ENCODE measurements at regions not wholly inside any gene's neighbourhood (a gene's known extent, or its start where the extent isn't known, plus 50 kb on each side); places are given as distances from the start of the nearest gene placed in this dataset.

GRCh38 chr10:28378986-28379585 lies 76.2 kb upstream of the MPP7 start:
- Mint-ChIP-seq H3K4me3 (no peak overlapping the region), H3K4me1 (peaks cover 14 to 21% (median 15%) of the 10 kb centered on the region in 4 donors), H3K27ac (peak overlapping the region in 3 of 7 donors; percentile 0 to 70 (median 43)), H3K9me3 (no peaks in the 10 kb centered on the region), H3K27me3 (peaks cover 0 to 2% of the 10 kb centered on the region in 2 donors), H3K36me3 (no peaks in the 10 kb centered on the region)
- Histone ChIP-seq H3K36me3 (ENCODE audit: insufficient read depth, low read length) (no peaks in the 10 kb centered on the region), H3K4me1 (ENCODE audit: insufficient read depth, low read length) (peaks cover 17% of the 10 kb centered on the region), H3K4me3 (ENCODE audit: low read length in 2 of 2) (no peak overlapping the region), H3K27me3 (ENCODE audit: insufficient read depth, low read length) (no peaks in the 10 kb centered on the region), H3K9me3 (ENCODE audit: control insufficient read depth in 1 of 2, low read length in 2 of 2) (no peaks in the 10 kb centered on the region), H3K27ac (ENCODE audit: low read depth, low read length) (no peak overlapping the region)
- DNase-seq = no peak
- intact Hi-C loops (cut with micrococcal nuclease) = no loop called here
- ChIA-PET POLR2A (ENCODE audit: partially characterized antibody) (interaction anchor here (0.6 to 5.6 kb wide), 6 partner anchors 12 to 232 kb away, joined by 3 to 130 read pairs (median 22); partner anchors contain the start of gene MPP7), CTCF (ENCODE audit: partially characterized antibody) (interaction anchor here (0.9 to 9.5 kb wide), 14 partner anchors 13 to 639 kb away, joined by 3 to 312 read pairs (median 20); partner anchors contain the start of gene MPP7)

GRCh38 chr10:28381466-28381865 lies 78.6 kb upstream of the MPP7 start:
- peaks cover 15 to 25% (median 18%) of the 10 kb centered on the region in 4 donors for H3K4me1 Mint-ChIP-seq

GRCh38 chr10:28381903-28382347 lies 79.1 kb upstream of the MPP7 start:
- POLR2A ChIA-PET (ENCODE audit: partially characterized antibody) = interaction anchor here (0.9 to 5.6 kb wide), 10 partner anchors 9 to 131 kb away, joined by 3 to 130 read pairs (median 6); partner anchors contain the start of gene MPP7
- H3K4me1 ChIP-seq (ENCODE audit: insufficient read depth, low read length) = peaks cover 17% of the 10 kb centered on the region
- H3K4me3 ChIP-seq (ENCODE audit: low read length in 2 of 2) = no peak overlapping the region
- no peak overlapping the region for H3K27ac ChIP-seq (ENCODE audit: low read depth, low read length)
- Mint-ChIP-seq H3K4me3 (peak overlapping the region in 3 of 8 donors; percentile 42 to 63 (median 45)), H3K27me3 (peaks cover 4 to 5% of the 10 kb centered on the region in 2 donors), H3K27ac (peak overlapping the region in 5 of 7 donors; percentile 0 to 94 (median 68)), H3K36me3 (no peaks in the 10 kb centered on the region), H3K9me3 (no peaks in the 10 kb centered on the region), H3K4me1 (peaks cover 18 to 25% (median 21%) of the 10 kb centered on the region in 4 donors)
- no peaks in the 10 kb centered on the region for H3K9me3 ChIP-seq (ENCODE audit: control insufficient read depth in 1 of 2, low read length in 2 of 2)
- intact Hi-C loops (cut with micrococcal nuclease) = loop anchor here (1.0 to 5.0 kb wide), 7 partner anchors 14 to 935 kb away; partner anchors contain the start of gene MPP7
- peak; percentile 78 to 85 (median 82) for DNase-seq
- no peaks in the 10 kb centered on the region for H3K36me3 ChIP-seq (ENCODE audit: insufficient read depth, low read length)
- CTCF ChIA-PET (ENCODE audit: partially characterized antibody) = interaction anchor here (0.7 to 9.5 kb wide), 31 partner anchors 9 to 877 kb away, joined by 3 to 312 read pairs (median 7); partner anchors contain the start of gene MPP7
- H3K27me3 ChIP-seq (ENCODE audit: insufficient read depth, low read length) = no peaks in the 10 kb centered on the region

More at GRCh38 chr10:28381466-28381865, 78.6 kb upstream of the MPP7 start:
- H3K36me3 ChIP-seq (ENCODE audit: insufficient read depth, low read length) = no peaks in the 10 kb centered on the region
- H3K4me3 ChIP-seq (ENCODE audit: low read length in 2 of 2) = no peak overlapping the region
- no peak for DNase-seq
- Mint-ChIP-seq H3K27me3 (peaks cover 4 to 5% of the 10 kb centered on the region in 2 donors), H3K9me3 (no peaks in the 10 kb centered on the region), H3K36me3 (no peaks in the 10 kb centered on the region), H3K4me3 (no peak overlapping the region), H3K27ac (peak overlapping the region in 4 of 7 donors; percentile 0 to 73 (median 36))
- no peaks in the 10 kb centered on the region for H3K9me3 ChIP-seq (ENCODE audit: control insufficient read depth in 1 of 2, low read length in 2 of 2)
- H3K4me1 ChIP-seq (ENCODE audit: insufficient read depth, low read length) = peaks cover 17% of the 10 kb centered on the region
- intact Hi-C loops (cut with micrococcal nuclease) = loop anchor here (2.0 to 5.0 kb wide), 2 partner anchors 203 to 934 kb away; no protein-coding TSS in a partner anchor
- no peak overlapping the region for H3K27ac ChIP-seq (ENCODE audit: low read depth, low read length)
- ChIA-PET CTCF (ENCODE audit: partially characterized antibody) (interaction anchor here (0.7 to 9.5 kb wide), 30 partner anchors 9 to 877 kb away, joined by 3 to 312 read pairs (median 7); partner anchors contain the start of gene MPP7), POLR2A (ENCODE audit: partially characterized antibody) (interaction anchor here (0.9 to 5.6 kb wide), 10 partner anchors 9 to 130 kb away, joined by 3 to 130 read pairs (median 6); partner anchors contain the start of gene MPP7)
- H3K27me3 ChIP-seq (ENCODE audit: insufficient read depth, low read length) = no peaks in the 10 kb centered on the region

GRCh38 chr10:28382525-28383269 lies 79.8 kb upstream of the MPP7 start:
- Mint-ChIP-seq H3K27me3 (peaks cover 4 to 5% of the 10 kb centered on the region in 2 donors), H3K36me3 (no peaks in the 10 kb centered on the region), H3K4me1 (peaks cover 18 to 24% (median 22%) of the 10 kb centered on the region in 4 donors), H3K27ac (no peak overlapping the region), H3K4me3 (no peak overlapping the region), H3K9me3 (no peaks in the 10 kb centered on the region)
- intact Hi-C loops (cut with micrococcal nuclease) = loop anchor here (1.0 to 5.0 kb wide), 6 partner anchors 14 to 935 kb away; partner anchors contain the start of gene MPP7
- no peak for DNase-seq
- Histone ChIP-seq H3K27ac (ENCODE audit: low read depth, low read length) (no peak overlapping the region), H3K9me3 (ENCODE audit: control insufficient read depth in 1 of 2, low read length in 2 of 2) (no peaks in the 10 kb centered on the region), H3K36me3 (ENCODE audit: insufficient read depth, low read length) (no peaks in the 10 kb centered on the region), H3K4me1 (ENCODE audit: insufficient read depth, low read length) (peaks cover 17% of the 10 kb centered on the region), H3K4me3 (ENCODE audit: low read length in 2 of 2) (no peak overlapping the region), H3K27me3 (ENCODE audit: insufficient read depth, low read length) (no peaks in the 10 kb centered on the region)
- ChIA-PET POLR2A (ENCODE audit: partially characterized antibody) (interaction anchor here (4.1 to 5.6 kb wide), 3 partner anchors 15 to 81 kb away, joined by 39 to 130 read pairs (median 100); partner anchors contain the start of gene MPP7), CTCF (ENCODE audit: partially characterized antibody) (interaction anchor here (0.9 to 9.5 kb wide), 17 partner anchors 11 to 184 kb away, joined by 3 to 312 read pairs (median 13); partner anchors contain the start of gene MPP7)

GRCh38 chr10:28384557-28384956 lies 81.7 kb upstream of the MPP7 start:
- no peaks in the 10 kb centered on the region for H3K27me3 ChIP-seq (ENCODE audit: insufficient read depth, low read length)
- H3K27ac ChIP-seq (ENCODE audit: low read depth, low read length) = no peak overlapping the region
- Mint-ChIP-seq H3K9me3 (no peaks in the 10 kb centered on the region), H3K36me3 (no peaks in the 10 kb centered on the region), H3K4me1 (peaks cover 17 to 24% (median 22%) of the 10 kb centered on the region in 4 donors), H3K4me3 (no peak overlapping the region), H3K27me3 (peaks cover 6 to 10% of the 10 kb centered on the region in 2 donors), H3K27ac (peak overlapping the region in 1 of 7 donors; percentile 41)
- H3K4me1 ChIP-seq (ENCODE audit: insufficient read depth, low read length) = peaks cover 17% of the 10 kb centered on the region
- intact Hi-C loops (cut with micrococcal nuclease) = loop anchor here (5.0 kb wide), 1 partner anchor 937 kb away; no protein-coding TSS in a partner anchor
- ChIA-PET CTCF (ENCODE audit: partially characterized antibody) (interaction anchor here (1.2 to 9.5 kb wide), 7 partner anchors 9 to 143 kb away, joined by 3 to 312 read pairs (median 8); partner anchors contain the start of gene MPP7), POLR2A (ENCODE audit: partially characterized antibody) (interaction anchor here (5.6 kb wide), 1 partner anchor 82 kb away, joined by 100 read pairs; the partner anchor contains the start of gene MPP7)
- no peaks in the 10 kb centered on the region for H3K9me3 ChIP-seq (ENCODE audit: control insufficient read depth in 1 of 2, low read length in 2 of 2)
- DNase-seq = no peak
- no peak overlapping the region for H3K4me3 ChIP-seq (ENCODE audit: low read length in 2 of 2)
- no peaks in the 10 kb centered on the region for H3K36me3 ChIP-seq (ENCODE audit: insufficient read depth, low read length)

- H3K27ac ChIP-seq (ENCODE audit: low read depth, low read length) = no peak overlapping the region
- POLR2A ChIA-PET (ENCODE audit: partially characterized antibody) = no interaction called here
- H3K4me1 Mint-ChIP-seq = peaks cover 10 to 17% (median 14%) of the 10 kb centered on the region in 4 donors
- CTCF ChIA-PET (ENCODE audit: partially characterized antibody) = interaction anchor here (1.2 to 9.5 kb wide), 5 partner anchors 8 to 144 kb away, joined by 4 to 312 read pairs (median 8); partner anchors contain the start of gene MPP7
- H3K27me3 ChIP-seq (ENCODE audit: insufficient read depth, low read length) = no peaks in the 10 kb centered on the region
- no peak overlapping the region for H3K4me3 ChIP-seq (ENCODE audit: low read length in 2 of 2)
- no peak for DNase-seq
- H3K36me3 Mint-ChIP-seq = no peaks in the 10 kb centered on the region
- peaks cover 6 to 10% of the 10 kb centered on the region in 2 donors for H3K27me3 Mint-ChIP-seq
- H3K4me1 ChIP-seq (ENCODE audit: insufficient read depth, low read length) = peaks cover 9% of the 10 kb centered on the region
- no peaks in the 10 kb centered on the region for H3K9me3 Mint-ChIP-seq
- H3K36me3 ChIP-seq (ENCODE audit: insufficient read depth, low read length) = no peaks in the 10 kb centered on the region
- H3K27ac Mint-ChIP-seq = no peak overlapping the region
- no peaks in the 10 kb centered on the region for H3K9me3 ChIP-seq (ENCODE audit: control insufficient read depth in 1 of 2, low read length in 2 of 2)
- H3K4me3 Mint-ChIP-seq = no peak overlapping the region
- intact Hi-C loops (cut with micrococcal nuclease) = no loop called here
Observed at GRCh38 chr10:28385748-28386502, 83.1 kb upstream of the MPP7 start.

All from CD4-positive, alpha-beta memory T cell (primary cell).